ENCODE measurements at regions not wholly inside any gene's neighbourhood (a gene's known extent, or its start where the extent isn't known, plus 50 kb on each side); places are given as distances from the start of the nearest gene placed in this dataset.

DNA sequence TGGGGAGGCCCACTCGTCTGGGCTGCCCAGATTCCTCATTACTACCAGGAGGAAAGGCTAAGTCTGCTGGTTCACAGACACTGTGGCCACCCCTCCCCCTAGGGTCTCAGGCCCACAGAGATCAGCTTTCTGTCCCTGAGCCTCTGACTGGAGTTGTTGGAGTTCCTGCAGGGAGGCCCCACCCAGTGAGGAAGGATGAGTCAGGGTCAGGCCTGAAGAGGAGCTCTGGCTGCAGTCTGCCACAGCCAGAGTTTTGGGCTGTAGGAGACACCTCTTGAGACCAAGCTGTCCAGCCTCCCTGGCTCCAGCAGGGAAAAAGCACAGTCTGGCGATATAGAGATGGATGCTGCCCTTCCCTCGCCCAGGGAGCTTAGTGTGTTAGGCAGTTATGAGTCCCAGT, 720.9 kb upstream of the SEMA6D start:
- Histone ChIP-seq H3K9me3 (ENCODE audit: low read depth) (no peaks in the 10 kb centered on the region), H3K27me3 (no peaks in the 10 kb centered on the region), H3K36me3 (no peaks in the 10 kb centered on the region), H3K4me1 (ENCODE audit: low read depth) (no peaks in the 10 kb centered on the region), H3K4me3 (no peak overlapping the region), H3K27ac (no peak overlapping the region)
- no peak for DNase-seq (ENCODE audit: low read depth in 1 of 2, low spot score in 1 of 2)
- TF ChIP-seq, protein P1, sequence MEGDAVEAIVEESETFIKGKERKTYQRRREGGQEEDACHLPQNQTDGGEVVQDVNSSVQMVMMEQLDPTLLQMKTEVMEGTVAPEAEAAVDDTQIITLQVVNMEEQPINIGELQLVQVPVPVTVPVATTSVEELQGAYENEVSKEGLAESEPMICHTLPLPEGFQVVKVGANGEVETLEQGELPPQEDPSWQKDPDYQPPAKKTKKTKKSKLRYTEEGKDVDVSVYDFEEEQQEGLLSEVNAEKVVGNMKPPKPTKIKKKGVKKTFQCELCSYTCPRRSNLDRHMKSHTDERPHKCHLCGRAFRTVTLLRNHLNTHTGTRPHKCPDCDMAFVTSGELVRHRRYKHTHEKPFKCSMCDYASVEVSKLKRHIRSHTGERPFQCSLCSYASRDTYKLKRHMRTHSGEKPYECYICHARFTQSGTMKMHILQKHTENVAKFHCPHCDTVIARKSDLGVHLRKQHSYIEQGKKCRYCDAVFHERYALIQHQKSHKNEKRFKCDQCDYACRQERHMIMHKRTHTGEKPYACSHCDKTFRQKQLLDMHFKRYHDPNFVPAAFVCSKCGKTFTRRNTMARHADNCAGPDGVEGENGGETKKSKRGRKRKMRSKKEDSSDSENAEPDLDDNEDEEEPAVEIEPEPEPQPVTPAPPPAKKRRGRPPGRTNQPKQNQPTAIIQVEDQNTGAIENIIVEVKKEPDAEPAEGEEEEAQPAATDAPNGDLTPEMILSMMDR (IDR thresholded peaks at IDR 0.05; ENCODE audit: low read depth, low read length): no peak

DNA sequence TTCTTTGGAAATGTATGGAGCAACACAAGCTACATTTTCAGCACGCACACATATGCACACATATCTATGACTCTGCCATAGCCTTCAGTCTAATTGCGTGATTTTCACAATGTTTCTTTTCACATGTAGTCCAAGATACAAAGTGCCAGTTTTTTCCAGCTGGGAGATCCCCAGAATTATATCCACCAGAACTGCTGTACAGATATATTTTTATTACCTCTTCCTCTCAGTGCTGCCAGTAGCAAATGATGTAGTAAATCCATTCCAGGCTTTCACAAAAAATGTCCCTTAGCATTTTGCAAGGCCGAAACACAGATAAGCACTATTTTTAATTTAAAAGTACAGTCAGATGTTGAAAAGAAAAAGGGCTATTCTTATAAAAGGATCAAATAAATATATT, 719.8 kb upstream of the SEMA6D start:
- DNase-seq (ENCODE audit: low read depth in 1 of 2, low spot score in 1 of 2): no peak
- Histone ChIP-seq H3K27ac (no peak overlapping the region), H3K36me3 (no peaks in the 10 kb centered on the region), H3K27me3 (no peaks in the 10 kb centered on the region), H3K9me3 (ENCODE audit: low read depth) (no peaks in the 10 kb centered on the region), H3K4me1 (ENCODE audit: low read depth) (no peaks in the 10 kb centered on the region), H3K4me3 (no peak overlapping the region)
- TF ChIP-seq, protein P1 (IDR thresholded peaks at IDR 0.05; ENCODE audit: low read depth, low read length): no peak

DNA sequence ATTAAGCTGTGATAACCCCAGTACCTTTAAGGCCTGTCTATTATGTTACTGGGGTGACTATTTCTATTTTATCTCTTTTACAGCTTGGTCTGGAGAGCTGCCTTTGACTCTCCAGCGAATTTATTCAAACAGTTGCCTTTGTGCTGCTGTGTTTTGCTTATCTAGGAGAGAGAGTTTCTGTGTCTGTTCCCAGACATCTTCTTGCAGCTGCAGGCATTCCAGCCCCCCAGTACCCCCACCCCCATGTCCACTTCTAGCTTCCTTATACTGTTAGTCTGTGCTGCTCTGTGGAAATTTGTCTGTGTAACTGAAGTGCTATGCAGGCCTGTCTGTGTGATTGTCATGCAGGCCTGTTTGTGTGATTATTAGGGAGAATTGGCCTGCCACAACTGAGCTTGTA, 713.7 kb upstream of the SEMA6D start:
- H3K4me1 ChIP-seq (ENCODE audit: low read depth): peaks cover 8% of the 10 kb centered on the region
- no peaks in the 10 kb centered on the region for H3K27me3 ChIP-seq
- DNase-seq (ENCODE audit: low read depth in 1 of 2, low spot score in 1 of 2): no peak
- peak overlapping the region; percentile 60 for H3K27ac ChIP-seq
- no peaks in the 10 kb centered on the region for H3K9me3 ChIP-seq (ENCODE audit: low read depth)
- TF ChIP-seq, protein P1 (IDR thresholded peaks at IDR 0.05; ENCODE audit: low read depth, low read length): no peak
- no peaks in the 10 kb centered on the region for H3K36me3 ChIP-seq
- no peak overlapping the region for H3K4me3 ChIP-seq

DNA sequence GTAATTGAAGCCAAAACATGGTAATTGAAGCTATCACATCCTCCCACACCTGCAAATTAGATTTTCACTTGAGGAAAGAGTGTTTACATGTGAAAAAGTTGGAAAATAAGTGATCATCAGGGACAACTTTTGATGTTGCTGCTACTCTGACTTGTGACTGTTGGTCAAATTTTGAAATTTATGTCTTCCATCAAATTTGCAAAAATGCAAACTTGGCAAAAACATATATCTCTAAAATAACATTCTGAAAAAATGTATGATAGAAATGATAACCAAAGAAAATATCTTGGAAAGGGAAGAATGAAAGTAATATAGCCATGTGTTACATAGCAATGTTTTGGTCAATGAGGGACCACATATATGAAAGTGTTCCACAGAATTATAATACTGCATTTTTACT, 703.9 kb upstream of the SEMA6D start:
- Histone ChIP-seq H3K27ac (no peak overlapping the region), H3K9me3 (ENCODE audit: low read depth) (no peaks in the 10 kb centered on the region), H3K4me1 (ENCODE audit: low read depth) (no peaks in the 10 kb centered on the region), H3K27me3 (no peaks in the 10 kb centered on the region), H3K4me3 (no peak overlapping the region), H3K36me3 (no peaks in the 10 kb centered on the region)
- no peak for DNase-seq (ENCODE audit: low read depth in 1 of 2, low spot score in 1 of 2)
- TF ChIP-seq, protein P1 (IDR thresholded peaks at IDR 0.05; ENCODE audit: low read depth, low read length): no peak

DNA sequence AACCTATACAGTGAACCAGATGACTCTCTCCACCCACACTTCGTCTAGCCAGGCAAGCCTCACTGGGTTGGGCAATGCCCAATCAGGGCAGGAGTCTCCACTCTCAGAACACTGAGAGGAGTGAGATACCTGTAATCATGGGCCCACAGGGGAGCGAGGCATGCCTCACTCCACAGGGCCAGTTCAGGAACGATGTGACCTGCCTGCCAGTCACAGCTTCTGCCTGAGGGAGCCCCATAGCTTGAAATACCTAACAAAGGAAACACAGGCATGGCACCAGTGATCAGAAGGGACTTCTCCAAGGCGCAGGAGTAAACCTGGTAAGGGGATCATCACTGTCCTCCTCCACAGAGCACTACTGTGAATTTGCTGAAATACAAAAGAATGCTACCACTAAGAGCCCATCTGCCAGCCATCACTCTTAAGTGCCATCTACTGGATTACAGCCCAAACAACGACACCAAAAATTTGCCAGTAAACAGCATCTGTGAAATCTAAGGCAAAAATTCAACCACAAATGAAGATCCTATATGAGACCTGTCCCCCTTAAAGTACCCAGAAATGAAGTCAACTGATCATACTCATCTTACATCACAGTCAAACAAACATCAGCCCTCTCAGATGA, 689.9 kb upstream of the SEMA6D start:
- no peak for DNase-seq (ENCODE audit: low read depth in 1 of 2, low spot score in 1 of 2)
- Histone ChIP-seq H3K4me3 (no peak overlapping the region), H3K27me3 (no peaks in the 10 kb centered on the region), H3K9me3 (ENCODE audit: low read depth) (no peaks in the 10 kb centered on the region), H3K4me1 (ENCODE audit: low read depth) (no peaks in the 10 kb centered on the region), H3K36me3 (no peaks in the 10 kb centered on the region), H3K27ac (no peak overlapping the region)
- TF ChIP-seq, protein P1 (IDR thresholded peaks at IDR 0.05; ENCODE audit: low read depth, low read length): no peak
